Testis (tissue), 2 donors: ENCODE measurements at regions not wholly inside any gene's neighbourhood (a gene's known extent, or its start where the extent isn't known, plus 50 kb on each side); places are given as distances from the start of the nearest gene placed in this dataset.

Source experiments
- POLR2A ChIP-seq: fragments of 450-650 bp; IDR thresholded peaks from one replicate; pipeline ENCODE4 v1.6.1; 2017; ENCODE audit warnings: antibody characterized with exemption, mild to moderate bottlenecking, moderate library complexity
- TF ChIP-seq, protein P1 (sequence below), 3 experiments: fragments of 450-650 bp in 2 of 3; fragments of 200-600 bp in 1 of 3; sonication (generic) in 1 of 3; IDR thresholded peaks; one replicate each; pipeline ENCODE4 v1.5.1; 2016 to 2019; ENCODE audit warnings: antibody characterized with exemption in 3 of 3, mild to moderate bottlenecking in 2 of 3, moderate library complexity in 1 of 3

DNA sequence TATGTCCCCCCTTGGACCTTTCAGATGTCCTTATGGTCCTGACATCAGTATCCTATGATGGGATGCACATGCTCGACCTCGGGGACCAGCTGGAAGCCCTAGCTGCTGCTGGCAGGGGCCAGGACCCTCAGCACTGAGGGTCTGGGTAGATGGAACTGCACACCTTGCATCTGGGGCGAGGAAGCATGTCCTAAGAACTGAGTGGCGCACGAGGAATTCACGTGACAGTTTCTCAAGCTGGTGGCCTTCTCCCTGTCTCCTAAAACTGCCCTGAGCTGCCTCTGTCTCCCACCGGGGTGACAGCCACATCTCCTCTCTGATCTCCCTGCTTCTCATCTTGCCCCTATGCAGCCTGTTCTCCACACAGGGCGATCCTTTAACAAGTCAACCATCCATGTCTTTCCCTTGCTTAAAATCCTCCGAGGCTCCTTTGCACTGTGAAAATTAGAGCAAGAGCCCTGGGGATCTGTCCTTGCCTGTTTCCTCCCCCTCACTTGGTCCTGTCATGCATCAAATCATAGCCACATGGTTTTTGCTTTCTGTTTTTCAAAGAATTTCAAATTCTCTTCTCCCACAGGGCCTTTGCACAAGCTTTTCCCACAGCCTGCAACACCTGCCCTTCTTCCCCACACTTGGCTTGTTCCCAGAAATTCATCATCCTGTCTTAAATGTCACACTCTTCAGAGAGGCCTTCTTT lies 107.7 kb downstream of the CDH26 start:
- TF ChIP-seq POLR2A, result no peak
- TF ChIP-seq, protein P1, sequence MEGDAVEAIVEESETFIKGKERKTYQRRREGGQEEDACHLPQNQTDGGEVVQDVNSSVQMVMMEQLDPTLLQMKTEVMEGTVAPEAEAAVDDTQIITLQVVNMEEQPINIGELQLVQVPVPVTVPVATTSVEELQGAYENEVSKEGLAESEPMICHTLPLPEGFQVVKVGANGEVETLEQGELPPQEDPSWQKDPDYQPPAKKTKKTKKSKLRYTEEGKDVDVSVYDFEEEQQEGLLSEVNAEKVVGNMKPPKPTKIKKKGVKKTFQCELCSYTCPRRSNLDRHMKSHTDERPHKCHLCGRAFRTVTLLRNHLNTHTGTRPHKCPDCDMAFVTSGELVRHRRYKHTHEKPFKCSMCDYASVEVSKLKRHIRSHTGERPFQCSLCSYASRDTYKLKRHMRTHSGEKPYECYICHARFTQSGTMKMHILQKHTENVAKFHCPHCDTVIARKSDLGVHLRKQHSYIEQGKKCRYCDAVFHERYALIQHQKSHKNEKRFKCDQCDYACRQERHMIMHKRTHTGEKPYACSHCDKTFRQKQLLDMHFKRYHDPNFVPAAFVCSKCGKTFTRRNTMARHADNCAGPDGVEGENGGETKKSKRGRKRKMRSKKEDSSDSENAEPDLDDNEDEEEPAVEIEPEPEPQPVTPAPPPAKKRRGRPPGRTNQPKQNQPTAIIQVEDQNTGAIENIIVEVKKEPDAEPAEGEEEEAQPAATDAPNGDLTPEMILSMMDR (IDR thresholded peaks at IDR 0.05), result no peak
